Stimulated activated CD4-positive, alpha-beta T cell treated with anti-CD3 and anti-CD28 coated beads, Interleukin-15, amount 100 ng/mL, for 1 hour (primary cell): ENCODE measurements at regions not wholly inside any gene's neighbourhood (a gene's known extent, or its start where the extent isn't known, plus 50 kb on each side); places are given as distances from the start of the nearest gene placed in this dataset.

Experiments
- DNase-seq, 2 donors: peaks; one replicate each; pipeline ENCODE4 v3.0.0-alpha.2; 2020; ENCODE audit warnings: low read depth in 1 of 2, low spot score in 1 of 2

- DNase-seq: no peak
Observed at GRCh38 chr13:70189981-70190380, 81.7 kb upstream of the KLHL1 start.

DNA sequence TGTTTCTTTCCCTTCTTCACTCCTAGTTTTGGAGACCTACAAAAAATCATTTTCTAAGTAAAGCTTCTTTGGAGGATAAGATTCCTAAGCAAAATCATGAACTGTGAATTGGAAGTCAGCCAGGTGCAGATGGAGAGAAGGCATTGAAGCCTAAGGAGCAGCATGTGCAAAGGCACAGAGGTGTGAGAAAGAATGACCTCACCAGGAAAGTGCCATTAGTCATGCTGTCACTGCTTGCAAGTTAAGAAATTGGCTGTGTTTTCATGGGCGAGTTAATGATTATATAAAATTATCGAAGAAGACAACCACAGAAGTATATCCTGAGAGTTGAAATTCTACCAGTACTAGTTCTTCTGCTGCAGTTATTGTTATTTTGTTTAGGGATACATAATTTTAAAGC lies 80.3 kb upstream of the KLHL1 start:
- DNase-seq: no peak

DNA sequence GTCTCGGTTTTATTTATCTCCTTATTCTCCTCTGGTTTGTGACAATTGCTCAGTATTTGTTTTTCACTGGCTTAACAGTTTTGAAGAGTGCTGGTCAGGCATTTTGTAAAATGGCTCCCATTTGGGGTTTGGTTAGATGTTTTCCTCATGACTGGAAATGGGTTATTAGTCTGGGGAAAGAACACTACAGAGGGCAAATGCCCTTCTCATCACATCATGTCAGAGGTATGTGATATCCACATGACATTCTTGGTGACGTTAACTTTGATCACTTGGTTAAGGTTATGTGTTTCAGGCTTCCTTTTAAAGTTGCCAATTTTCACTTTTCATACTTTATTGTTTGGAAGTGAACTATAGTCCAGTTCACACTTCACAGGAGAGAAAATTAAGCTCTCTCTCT lies 74.8 kb upstream of the KLHL1 start:
- no peak for DNase-seq
